ENCODE measurements at regions not wholly inside any gene's neighbourhood (a gene's known extent, or its start where the extent isn't known, plus 50 kb on each side); places are given as distances from the start of the nearest gene placed in this dataset.

- Mint-ChIP-seq H3K27ac (ENCODE audit: unreplicated experiment) (no peak overlapping the region), H3K4me1 (ENCODE audit: low read depth, unreplicated experiment) (no peaks in the 10 kb centered on the region)
- TF ChIP-seq CTCF (IDR thresholded peaks at IDR 0.05; ENCODE audit: partially characterized antibody, unreplicated experiment): no peak
These were observed 112.8 kb upstream of the BMP2 start for GRCh38 chr20:6654513-6655252.

GRCh38 chr20:6651561-6651960 lies 115.9 kb upstream of the BMP2 start:
- no peaks in the 10 kb centered on the region for H3K36me3 Mint-ChIP-seq (ENCODE audit: unreplicated experiment)
- no peak for TF ChIP-seq CTCF (IDR thresholded peaks at IDR 0.05; ENCODE audit: partially characterized antibody, unreplicated experiment)

More at GRCh38 chr20:6654513-6655252, 112.8 kb upstream of the BMP2 start:
- Mint-ChIP-seq H3K9me3 (ENCODE audit: unreplicated experiment) (no peaks in the 10 kb centered on the region), H3K36me3 (ENCODE audit: unreplicated experiment) (no peaks in the 10 kb centered on the region), H3K27me3 (ENCODE audit: unreplicated experiment) (peaks cover 1% of the 10 kb centered on the region), H3K4me3 (ENCODE audit: unreplicated experiment) (no peak overlapping the region)
- DNase-seq: no peak

DNA sequence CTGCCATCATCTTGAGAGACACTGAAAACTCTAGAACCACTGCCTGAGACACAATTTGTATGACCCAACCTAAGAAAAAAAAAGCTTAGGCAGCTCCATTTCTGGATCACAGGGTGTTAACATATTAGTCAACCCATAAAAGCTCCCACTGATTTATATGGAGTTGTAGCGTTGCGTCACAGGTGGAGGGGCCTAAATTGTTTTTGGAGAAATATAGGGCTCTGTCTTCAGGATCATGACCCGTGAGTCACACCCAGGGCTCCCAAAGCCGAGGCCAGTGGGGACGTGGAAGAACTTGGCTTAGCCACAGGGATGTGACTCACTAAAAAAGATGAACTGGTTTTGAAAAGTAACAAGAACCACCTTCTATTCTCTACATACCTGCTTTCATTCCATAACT lies 116.5 kb upstream of the BMP2 start:
- DNase-seq: no peak
- Mint-ChIP-seq H3K4me1 (ENCODE audit: low read depth, unreplicated experiment) (no peaks in the 10 kb centered on the region), H3K9me3 (ENCODE audit: unreplicated experiment) (no peaks in the 10 kb centered on the region), H3K27me3 (ENCODE audit: unreplicated experiment) (peaks cover 1% of the 10 kb centered on the region), H3K36me3 (ENCODE audit: unreplicated experiment) (no peaks in the 10 kb centered on the region), H3K27ac (ENCODE audit: unreplicated experiment) (no peak overlapping the region), H3K4me3 (ENCODE audit: unreplicated experiment) (no peak overlapping the region)
- TF ChIP-seq CTCF (IDR thresholded peaks at IDR 0.05; ENCODE audit: partially characterized antibody, unreplicated experiment): no peak

More at GRCh38 chr20:6651561-6651960, 115.9 kb upstream of the BMP2 start:
- Mint-ChIP-seq H3K27me3 (ENCODE audit: unreplicated experiment) (peaks cover 1% of the 10 kb centered on the region), H3K4me1 (ENCODE audit: low read depth, unreplicated experiment) (no peaks in the 10 kb centered on the region), H3K4me3 (ENCODE audit: unreplicated experiment) (no peak overlapping the region), H3K9me3 (ENCODE audit: unreplicated experiment) (no peaks in the 10 kb centered on the region), H3K27ac (ENCODE audit: unreplicated experiment) (no peak overlapping the region)
- DNase-seq: no peak

DNA sequence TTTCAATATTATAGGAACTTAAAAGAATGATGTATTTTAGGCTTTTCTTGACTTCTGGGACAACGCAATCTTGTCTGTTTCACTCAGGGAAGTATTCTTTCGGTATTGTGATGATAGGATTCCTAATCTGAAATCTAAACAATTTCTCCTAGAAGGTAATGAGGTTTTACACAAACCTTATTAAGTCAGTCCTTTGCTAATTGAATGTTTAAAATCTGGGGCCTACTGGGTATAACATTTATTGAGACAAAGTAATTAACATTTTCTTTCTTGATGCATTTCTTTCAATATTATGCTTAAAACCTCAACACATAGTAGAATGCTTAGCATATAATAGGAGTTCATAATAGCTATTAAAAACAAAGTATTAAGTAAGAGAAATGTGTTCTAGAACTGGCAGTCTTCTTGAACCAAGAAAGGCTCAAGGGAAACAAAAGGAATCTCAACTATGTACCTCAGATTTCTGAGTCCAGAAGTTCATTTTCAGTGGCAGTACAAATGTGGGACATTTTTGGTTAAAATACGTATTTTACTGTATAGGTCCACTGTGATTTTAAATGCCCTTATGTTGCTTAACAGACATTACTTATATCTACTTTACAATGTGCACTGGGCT lies 121.4 kb upstream of the BMP2 start:
- Mint-ChIP-seq H3K27ac (ENCODE audit: unreplicated experiment) (no peak overlapping the region), H3K9me3 (ENCODE audit: unreplicated experiment) (no peaks in the 10 kb centered on the region), H3K4me3 (ENCODE audit: unreplicated experiment) (no peak overlapping the region), H3K4me1 (ENCODE audit: low read depth, unreplicated experiment) (no peaks in the 10 kb centered on the region), H3K36me3 (ENCODE audit: unreplicated experiment) (no peaks in the 10 kb centered on the region), H3K27me3 (ENCODE audit: unreplicated experiment) (no peaks in the 10 kb centered on the region)
- TF ChIP-seq CTCF (IDR thresholded peaks at IDR 0.05; ENCODE audit: partially characterized antibody, unreplicated experiment): no peak
- no peak for DNase-seq

Data from glutamatergic neuron (in vitro differentiated cells).